ENCODE measurements at regions not wholly inside any gene's neighbourhood (a gene's known extent, or its start where the extent isn't known, plus 50 kb on each side); places are given as distances from the start of the nearest gene placed in this dataset.

GRCh38 chr5:3518576-3518975 is 77.1 kb upstream of the IRX1 start:
- no peaks in the 10 kb centered on the region for H3K4me1 ChIP-seq (ENCODE audit: control insufficient read depth in 2 of 2, insufficient read depth in 2 of 2, low read length in 2 of 2)
- H3K27ac ChIP-seq (ENCODE audit: low read length in 2 of 2) = no peak overlapping the region
- 89% methylated on average over 3 of the region's 9 CpGs for WGBS (ENCODE audit: insufficient coverage)
- no peak overlapping the region for H2AFZ ChIP-seq (ENCODE audit: insufficient read depth, low read depth, low read length, poor library complexity, severe bottlenecking)
- H3K36me3 ChIP-seq (replicated peaks in 1 of 2; ENCODE audit: control extremely low read depth in 1 of 2, control insufficient read depth in 1 of 2, extremely low read depth in 1 of 2, insufficient read depth in 2 of 2, low read length in 1 of 2) = no peaks in the 10 kb centered on the region
- intact Hi-C loops (cut with micrococcal nuclease) = no loop called here
- H3K27ac Mint-ChIP-seq = no peak overlapping the region
- ChIA-PET POLR2A (no interaction called here), CTCF (no interaction called here)
- H3K27me3 Mint-ChIP-seq = no peaks in the 10 kb centered on the region
- ATAC-seq (ENCODE audit: low read depth) (no peak), DNase-seq (no peak)
- TF ChIP-seq CTCF (IDR thresholded peaks at IDR 0.05) = no peak
- H3K4me3 Mint-ChIP-seq = no peak overlapping the region
- no peak overlapping the region for H3K9ac ChIP-seq (ENCODE audit: low read length)
- no peaks in the 10 kb centered on the region for H4K20me1 ChIP-seq (ENCODE audit: control insufficient read depth, insufficient read depth, low read length, poor library complexity, severe bottlenecking)
- no peak overlapping the region for H3K4me3 ChIP-seq (ENCODE audit: control extremely low read depth in 1 of 5, extremely low read depth in 1 of 5, insufficient read depth in 1 of 5, low read depth in 2 of 5, low read length in 4 of 5)
- H3K79me2 ChIP-seq (ENCODE audit: control insufficient read depth, insufficient read depth, low read length) = no peaks in the 10 kb centered on the region
- no peaks in the 10 kb centered on the region for H3K4me1 Mint-ChIP-seq
- H3K9me3 Mint-ChIP-seq (ENCODE audit: insufficient read depth) = no peaks in the 10 kb centered on the region
- H3K27me3 ChIP-seq (replicated peaks in 1 of 4; ENCODE audit: control extremely low read depth in 1 of 4, control insufficient read depth in 3 of 4, insufficient read depth in 4 of 4, low read length in 3 of 4) = no peaks in the 10 kb centered on the region
- H3K9me3 ChIP-seq (ENCODE audit: control extremely low read depth in 1 of 3, control insufficient read depth in 2 of 3, insufficient read depth in 1 of 3, low read length in 2 of 3) = peaks cover 0 to 28% (median 0%) of the 10 kb centered on the region in 3 donors
- no peak overlapping the region for H3K4me2 ChIP-seq (replicated peaks; ENCODE audit: low read depth, low read length, poor library complexity, severe bottlenecking)

- no peak overlapping the region for H3K27ac Mint-ChIP-seq
- Histone ChIP-seq H3K27ac (ENCODE audit: low read length in 2 of 2) (no peak overlapping the region), H3K9ac (ENCODE audit: low read length) (no peak overlapping the region), H3K9me3 (ENCODE audit: control extremely low read depth in 1 of 3, control insufficient read depth in 2 of 3, insufficient read depth in 1 of 3, low read length in 2 of 3) (peaks cover 0 to 28% (median 0%) of the 10 kb centered on the region in 3 donors), H3K4me3 (ENCODE audit: control extremely low read depth in 1 of 5, extremely low read depth in 1 of 5, insufficient read depth in 1 of 5, low read depth in 2 of 5, low read length in 4 of 5) (no peak overlapping the region), H3K79me2 (ENCODE audit: control insufficient read depth, insufficient read depth, low read length) (no peaks in the 10 kb centered on the region), H3K36me3 (replicated peaks in 1 of 2; ENCODE audit: control extremely low read depth in 1 of 2, control insufficient read depth in 1 of 2, extremely low read depth in 1 of 2, insufficient read depth in 2 of 2, low read length in 1 of 2) (no peaks in the 10 kb centered on the region), H3K4me2 (replicated peaks; ENCODE audit: low read depth, low read length, poor library complexity, severe bottlenecking) (no peak overlapping the region), H3K4me1 (ENCODE audit: control insufficient read depth in 2 of 2, insufficient read depth in 2 of 2, low read length in 2 of 2) (no peaks in the 10 kb centered on the region), H3K27me3 (replicated peaks in 1 of 4; ENCODE audit: control extremely low read depth in 1 of 4, control insufficient read depth in 3 of 4, insufficient read depth in 4 of 4, low read length in 3 of 4) (no peaks in the 10 kb centered on the region), H2AFZ (ENCODE audit: insufficient read depth, low read depth, low read length, poor library complexity, severe bottlenecking) (no peak overlapping the region), H4K20me1 (ENCODE audit: control insufficient read depth, insufficient read depth, low read length, poor library complexity, severe bottlenecking) (no peaks in the 10 kb centered on the region)
- intact Hi-C loops (cut with micrococcal nuclease) = no loop called here
- ATAC-seq (ENCODE audit: low read depth) = no peak
- no peak for DNase-seq
- 83% methylated on average over 4 of the region's 11 CpGs for WGBS (ENCODE audit: insufficient coverage)
- no peaks in the 10 kb centered on the region for H3K4me1 Mint-ChIP-seq
- H3K27me3 Mint-ChIP-seq = no peaks in the 10 kb centered on the region
- ChIA-PET CTCF (no interaction called here), POLR2A (no interaction called here)
- no peaks in the 10 kb centered on the region for H3K9me3 Mint-ChIP-seq (ENCODE audit: insufficient read depth)
- no peak for TF ChIP-seq CTCF (IDR thresholded peaks at IDR 0.05)
- no peak for TF ChIP-seq EZH2 (IDR thresholded peaks at IDR 0.05; ENCODE audit: borderline replicate concordance, insufficient read depth, low read depth, low read length, poor library complexity, severe bottlenecking)
- H3K4me3 Mint-ChIP-seq = no peak overlapping the region
Measured at GRCh38 chr5:3518051-3518450, 77.6 kb upstream of the IRX1 start.
